HEK293T (cell line): ENCODE measurements at regions not wholly inside any gene's neighbourhood (a gene's known extent, or its start where the extent isn't known, plus 50 kb on each side); places are given as distances from the start of the nearest gene placed in this dataset.

Experiments
- CTCF ChIA-PET: fragments of 350-600 bp; formaldehyde crosslinking; extraction: SDS; loops from one replicate; lab custom pipeline; 2021; ENCODE audit warnings: antibody characterized with exemption, inconsistent platforms; lab: Yijun Ruan, JAX
- POLR2A ChIA-PET: fragments of 350-600 bp; formaldehyde crosslinking; extraction: SDS; loops from one replicate; lab custom pipeline; 2020; ENCODE audit warnings: antibody characterized with exemption, inconsistent platforms; lab: Yijun Ruan, JAX
- DNase-seq: peaks from one replicate; pipeline ENCODE4 v3.0.0; 2012; ENCODE audit warnings: mixed read lengths; ENCODE audit errors: extremely low spot score
- ARNT ChIP-seq: fragments of 450-650 bp; IDR thresholded peaks from 2 replicates; pipeline ENCODE4 v1.6.1; 2017; ENCODE audit warnings: mild to moderate bottlenecking
- BHLHE40 ChIP-seq: fragments of 450-650 bp; IDR thresholded peaks from 2 replicates; pipeline ENCODE4 v1.6.1; 2016; ENCODE audit warnings: mild to moderate bottlenecking, moderate library complexity, borderline replicate concordance
- CTBP1 ChIP-seq: fragments of 450-650 bp; IDR thresholded peaks from 2 replicates; pipeline ENCODE4 v1.6.1; 2016; ENCODE audit warnings: borderline replicate concordance
- ELF4 ChIP-seq: fragments of 450-650 bp; IDR thresholded peaks from 2 replicates; pipeline ENCODE4 v1.6.1; 2017; ENCODE audit warnings: antibody characterized with exemption
- FOXA1 ChIP-seq: fragments of 450-650 bp; IDR thresholded peaks from 2 replicates; pipeline ENCODE4 v1.6.1; 2016; ENCODE audit warnings: mild to moderate bottlenecking
- FOXM1 ChIP-seq: fragments of 450-650 bp; IDR thresholded peaks from 2 replicates; pipeline ENCODE4 v1.6.1; 2017; ENCODE audit warnings: mild to moderate bottlenecking, borderline replicate concordance
- HDGF ChIP-seq: fragments of 450-650 bp; IDR thresholded peaks from 2 replicates; pipeline ENCODE4 v1.6.1; 2017; ENCODE audit warnings: antibody characterized with exemption, borderline replicate concordance
- L3MBTL2 ChIP-seq: fragments of 450-650 bp; conservative IDR thresholded peaks from 2 replicates; pipeline ENCODE4 v1.6.1; 2016; ENCODE audit warnings: mild to moderate bottlenecking
- LEF1 ChIP-seq: fragments of 450-650 bp; IDR thresholded peaks from 2 replicates; pipeline ENCODE4 v1.6.1; 2017; ENCODE audit warnings: mild to moderate bottlenecking, borderline replicate concordance
- NFRKB ChIP-seq: fragments of 450-650 bp; IDR thresholded peaks from 2 replicates; pipeline ENCODE4 v1.6.1; 2016; ENCODE audit warnings: mild to moderate bottlenecking, moderate library complexity
- SP1 ChIP-seq: fragments of 450-650 bp; IDR thresholded peaks from 2 replicates; pipeline ENCODE4 v1.6.1; 2017
- SUZ12 ChIP-seq: fragments of 450-650 bp; IDR thresholded peaks from 2 replicates; pipeline ENCODE4 v1.6.1; 2016; ENCODE audit warnings: mild to moderate bottlenecking
- TARDBP ChIP-seq: fragments of 450-650 bp; IDR thresholded peaks from 2 replicates; pipeline ENCODE4 v1.6.1; 2016
- ZNF384 ChIP-seq: fragments of 450-650 bp; IDR thresholded peaks from 2 replicates; pipeline ENCODE4 v1.6.1; 2016
- TF ChIP-seq, protein P1 (sequence below): fragments of 450-650 bp; IDR thresholded peaks from 2 replicates; pipeline ENCODE4 v1.6.1; 2016

DNA sequence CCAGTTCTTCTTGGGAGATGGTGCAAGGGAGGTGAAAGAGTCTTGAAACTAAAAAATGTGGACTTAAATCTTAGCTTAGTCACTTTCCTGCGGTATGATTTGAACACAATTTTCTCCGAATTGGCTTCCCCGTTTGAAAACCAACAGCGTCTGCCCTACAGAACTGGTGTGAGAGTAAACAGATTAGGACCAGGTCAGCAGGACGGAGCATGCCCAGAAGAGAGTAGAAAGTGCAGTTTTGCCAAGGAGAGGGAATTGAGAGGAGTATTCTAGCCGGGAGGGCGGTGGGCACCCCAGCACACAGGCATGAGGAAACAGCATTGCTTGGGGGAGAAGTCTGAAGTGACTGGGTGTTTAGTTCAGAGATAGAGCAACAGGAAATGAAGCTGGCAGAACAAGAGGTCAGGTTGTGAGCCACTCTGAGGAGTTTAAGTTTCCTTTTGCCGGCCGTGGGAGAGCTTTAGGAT, 927.1 kb downstream of the VRK1 start:
- ChIA-PET POLR2A (no interaction called here), CTCF (no interaction called here)
- DNase-seq = no peak
- TF ChIP-seq, protein P1, sequence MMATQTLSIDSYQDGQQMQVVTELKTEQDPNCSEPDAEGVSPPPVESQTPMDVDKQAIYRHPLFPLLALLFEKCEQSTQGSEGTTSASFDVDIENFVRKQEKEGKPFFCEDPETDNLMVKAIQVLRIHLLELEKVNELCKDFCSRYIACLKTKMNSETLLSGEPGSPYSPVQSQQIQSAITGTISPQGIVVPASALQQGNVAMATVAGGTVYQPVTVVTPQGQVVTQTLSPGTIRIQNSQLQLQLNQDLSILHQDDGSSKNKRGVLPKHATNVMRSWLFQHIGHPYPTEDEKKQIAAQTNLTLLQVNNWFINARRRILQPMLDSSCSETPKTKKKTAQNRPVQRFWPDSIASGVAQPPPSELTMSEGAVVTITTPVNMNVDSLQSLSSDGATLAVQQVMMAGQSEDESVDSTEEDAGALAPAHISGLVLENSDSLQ = no peak
- TF ChIP-seq FOXA1 (no peak), NFRKB (no peak), BHLHE40 (no peak), TARDBP (no peak), SUZ12 (no peak), ZNF384 (no peak), CTBP1 (no peak), FOXM1 (no peak), ARNT (no peak), ELF4 (no peak), L3MBTL2 (no peak), LEF1 (no peak), HDGF (no peak)

DNA sequence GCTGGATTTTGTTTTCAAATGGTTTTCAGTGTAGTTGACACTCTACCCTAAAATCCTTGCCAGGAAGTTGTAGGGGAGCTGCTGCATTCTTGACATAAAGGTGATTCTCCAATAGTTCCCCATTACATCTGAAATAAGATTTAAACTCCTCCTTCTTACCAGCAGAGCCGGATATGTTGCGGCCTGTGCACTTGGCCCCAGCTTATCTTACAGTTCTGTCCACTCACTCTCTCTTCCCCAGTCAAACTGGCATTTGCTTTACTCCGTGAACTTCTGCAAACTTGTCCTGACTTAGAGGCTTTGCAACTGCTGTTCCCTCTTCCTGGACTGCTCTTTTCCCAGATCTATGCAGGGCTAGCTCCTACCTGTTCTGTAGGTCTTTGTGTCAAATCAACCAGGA, 929.5 kb downstream of the VRK1 start:
- no peak for TF ChIP-seq FOXM1
- TF ChIP-seq NFRKB = no peak
- no peak for TF ChIP-seq LEF1
- no peak for TF ChIP-seq ELF4
- TF ChIP-seq, protein P1 = no peak
- TF ChIP-seq ARNT = no peak
- TF ChIP-seq SUZ12 = no peak
- TF ChIP-seq HDGF = no peak
- TF ChIP-seq ZNF384 = no peak
- TF ChIP-seq SP1 = no peak
- no peak for TF ChIP-seq CTBP1
- no peak for TF ChIP-seq TARDBP
- TF ChIP-seq L3MBTL2 = no peak
- TF ChIP-seq BHLHE40 = no peak
- no peak for DNase-seq
- ChIA-PET POLR2A (no interaction called here), CTCF (no interaction called here)

DNA sequence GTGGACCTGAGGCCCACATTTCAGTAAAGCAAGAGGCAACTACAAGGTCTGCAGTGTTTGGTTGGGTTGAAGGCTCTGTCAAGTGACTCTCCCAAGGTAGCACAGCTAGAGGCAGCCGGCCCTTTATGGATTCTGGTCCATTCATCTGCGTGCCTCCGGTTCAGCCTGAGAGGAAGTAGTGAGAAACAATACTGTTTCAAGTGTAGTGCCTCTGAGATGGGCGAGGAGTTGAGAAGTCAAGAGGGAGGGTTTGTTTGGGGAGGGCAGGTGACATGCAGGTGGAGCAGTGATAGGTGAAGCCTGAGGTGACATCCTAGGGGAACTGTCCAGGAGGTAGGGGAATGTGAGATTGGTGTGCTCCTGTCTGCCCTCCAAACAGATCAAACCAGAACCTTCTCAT, 933.5 kb downstream of the VRK1 start:
- POLR2A ChIA-PET = no interaction called here

DNA sequence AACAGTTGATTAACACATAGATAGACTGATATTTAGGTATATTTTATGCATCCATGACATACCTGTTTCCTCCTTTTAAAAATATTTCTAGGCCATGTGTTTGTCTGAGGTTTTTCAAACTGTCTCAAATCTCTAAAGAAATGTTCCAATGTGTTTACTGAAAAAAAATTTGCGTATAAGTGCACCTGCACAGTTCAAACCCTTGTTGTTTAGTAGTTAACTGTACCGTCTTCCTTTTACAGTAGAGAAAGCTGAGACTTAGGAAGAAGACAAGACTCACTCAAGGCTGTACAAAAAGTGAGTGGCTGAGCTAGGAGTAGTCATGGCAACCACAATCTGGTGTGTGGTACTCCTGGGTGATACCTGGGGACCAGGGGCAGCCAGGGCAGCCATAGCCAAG, 934.6 kb downstream of the VRK1 start:
- TF ChIP-seq FOXM1 = no peak
- TF ChIP-seq FOXA1 = no peak
- CTCF ChIA-PET = no interaction called here
- POLR2A ChIA-PET = no interaction called here
- no peak for DNase-seq

More for the DNA sequence above, 933.5 kb downstream of the VRK1 start:
- CTCF ChIA-PET = no interaction called here
- DNase-seq = no peak
- TF ChIP-seq ELF4 (no peak), L3MBTL2 (no peak), SP1 (no peak), ZNF384 (no peak), ARNT (no peak), FOXM1 (no peak), BHLHE40 (no peak), HDGF (no peak), LEF1 (no peak)
- TF ChIP-seq, protein P1 = no peak

GRCh38 chr14:97747316-97747715, 950.1 kb downstream of the VRK1 start:
- TF ChIP-seq HDGF (no peak), FOXM1 (no peak), FOXA1 (no peak), ZNF384 (no peak), L3MBTL2 (no peak), SUZ12 (no peak)
- TF ChIP-seq, protein P1 = no peak
- no peak for DNase-seq
- ChIA-PET POLR2A (no interaction called here), CTCF (no interaction called here)

- DNase-seq = no peak
- POLR2A ChIA-PET = no interaction called here
- TF ChIP-seq NFRKB (no peak), SP1 (no peak), HDGF (no peak), ELF4 (no peak), SUZ12 (no peak), FOXM1 (no peak), TARDBP (no peak), LEF1 (no peak), ZNF384 (no peak), CTBP1 (no peak)
- TF ChIP-seq, protein P1 = no peak
- CTCF ChIA-PET = no interaction called here
Measured at GRCh38 chr14:97748616-97749015, 951.4 kb downstream of the VRK1 start.
